HG03469 (cell line): ENCODE measurements at regions not wholly inside any gene's neighbourhood (a gene's known extent, or its start where the extent isn't known, plus 50 kb on each side); places are given as distances from the start of the nearest gene placed in this dataset.

Experiments
- ATAC-seq: cut with Tn5 transposase; IDR thresholded peaks from one replicate; pipeline ENCODE4 v1.9.1; 2021; ENCODE audit warnings: mild to moderate bottlenecking, moderate library complexity, moderate number of reproducible peaks; ENCODE audit not compliant: unreplicated experiment

- ATAC-seq: peak; percentile 95
Observed at GRCh38 chr3:140816372-140817195, 125.1 kb upstream of the SLC25A36 start.

DNA sequence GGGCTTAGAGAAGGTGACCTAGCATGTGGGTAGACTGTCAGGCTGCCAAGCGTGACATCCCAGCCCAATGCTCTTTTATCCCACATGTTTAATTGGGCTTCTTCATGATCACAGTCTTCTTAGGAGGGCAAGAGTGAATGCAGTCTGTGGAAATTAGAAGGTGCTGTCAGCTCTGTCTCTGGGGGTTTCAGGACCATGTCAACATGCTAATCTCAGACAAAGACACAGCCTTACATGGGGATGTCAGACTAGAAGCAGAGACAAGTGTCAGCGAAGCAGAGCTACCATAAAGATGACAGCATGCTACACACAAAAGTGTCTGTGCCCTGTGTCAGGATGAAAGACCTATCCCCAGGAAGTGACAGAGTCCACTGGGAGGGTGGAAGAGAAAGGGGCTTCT, 120.1 kb upstream of the SLC25A36 start:
- ATAC-seq: no peak

GRCh38 chr3:140822401-140823047, 119.1 kb upstream of the SLC25A36 start:
- ATAC-seq: no peak

DNA sequence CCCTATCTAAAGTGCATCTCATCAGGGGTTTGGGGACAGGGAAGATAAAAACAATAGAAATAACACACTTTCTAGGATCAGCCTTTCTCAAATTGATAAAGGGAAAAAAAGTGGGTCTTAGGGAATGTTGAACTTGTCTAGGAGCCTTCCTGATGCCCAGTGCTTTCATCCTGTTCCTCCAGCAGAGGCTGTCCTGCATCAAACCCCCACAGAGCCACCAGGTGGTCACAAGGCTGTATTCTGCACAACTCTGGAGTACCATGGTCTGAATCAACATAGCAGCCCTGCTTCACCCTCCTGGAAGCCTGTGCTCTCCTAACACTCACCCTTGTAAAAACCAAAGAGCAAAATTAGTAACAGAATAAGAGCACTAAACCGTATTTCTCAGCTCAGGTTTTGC, 118.5 kb upstream of the SLC25A36 start:
- no peak for ATAC-seq

DNA sequence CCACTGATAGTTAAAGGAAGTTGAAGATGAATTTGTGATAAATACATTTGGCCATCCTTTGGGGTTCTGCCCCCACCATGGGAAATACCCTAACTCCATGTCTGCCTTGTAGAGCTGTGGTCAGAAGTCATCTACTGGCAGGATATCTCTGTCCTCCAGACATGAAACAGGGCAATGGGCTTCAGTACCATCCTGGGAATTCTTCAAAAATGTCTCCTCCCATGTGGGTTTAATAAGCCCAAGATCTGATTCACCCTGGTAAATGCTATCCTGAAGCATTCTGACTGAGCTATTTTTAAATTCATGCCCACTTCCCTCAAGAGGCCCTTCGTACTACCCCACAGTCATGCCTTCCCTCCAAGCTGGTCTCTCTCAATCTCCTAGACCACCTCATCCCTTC, 113.7 kb upstream of the SLC25A36 start:
- no peak for ATAC-seq

- no peak for ATAC-seq
Observed at GRCh38 chr3:140828585-140828984, 113.1 kb upstream of the SLC25A36 start.

GRCh38 chr3:140829796-140830195, 111.8 kb upstream of the SLC25A36 start:
- ATAC-seq: no peak

GRCh38 chr3:140830391-140830790, 111.2 kb upstream of the SLC25A36 start:
- ATAC-seq: no peak

GRCh38 chr3:140832883-140833282, 108.8 kb upstream of the SLC25A36 start:
- ATAC-seq: no peak

DNA sequence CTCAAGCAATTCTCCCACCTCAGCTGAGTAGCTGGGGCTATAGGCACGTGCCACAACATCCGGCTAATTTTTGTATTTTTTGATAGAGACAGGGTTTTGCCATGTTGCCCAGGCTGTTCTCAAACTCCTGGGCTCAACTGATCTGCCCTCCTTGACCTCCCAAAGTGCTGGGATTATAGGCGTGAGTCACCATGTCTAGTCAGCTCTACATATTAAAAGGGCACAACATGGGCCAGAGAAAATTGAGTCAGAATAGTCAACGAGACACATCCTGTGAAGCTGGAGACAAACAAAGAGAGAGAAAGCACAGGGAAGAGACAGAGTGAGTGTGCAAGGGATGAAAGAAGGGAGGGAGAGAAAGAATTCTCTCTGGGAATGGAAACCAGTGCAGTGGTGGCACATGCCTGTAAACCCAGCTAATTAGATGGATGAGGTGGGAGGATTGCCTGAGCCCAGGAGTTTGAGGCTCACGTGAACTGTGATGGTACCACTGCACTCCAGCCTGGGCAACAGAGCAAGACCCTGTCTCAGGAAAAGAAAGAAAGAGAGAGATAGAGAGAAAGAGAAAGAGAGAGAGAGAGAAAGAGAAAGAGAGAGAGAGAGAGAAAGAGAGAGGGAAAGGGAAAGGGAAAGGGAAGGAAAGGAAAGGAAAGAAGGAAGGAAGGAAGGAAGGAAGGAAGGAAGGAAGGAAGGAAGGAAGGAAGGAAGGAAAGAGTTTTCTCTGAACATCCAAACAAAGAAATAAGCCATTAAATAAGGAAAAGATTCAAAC, 107.2 kb upstream of the SLC25A36 start:
- no peak for ATAC-seq

- ATAC-seq: peak; percentile 94
Observed at GRCh38 chr3:140842984-140843649, 98.5 kb upstream of the SLC25A36 start.

- no peak for ATAC-seq
Observed at GRCh38 chr3:140843656-140844055, 98.0 kb upstream of the SLC25A36 start.

GRCh38 chr3:140844072-140844471, 97.6 kb upstream of the SLC25A36 start:
- ATAC-seq: no peak

GRCh38 chr3:140845882-140846281, 95.8 kb upstream of the SLC25A36 start:
- no peak for ATAC-seq

GRCh38 chr3:140848666-140849065, 93.0 kb upstream of the SLC25A36 start:
- ATAC-seq: no peak

DNA sequence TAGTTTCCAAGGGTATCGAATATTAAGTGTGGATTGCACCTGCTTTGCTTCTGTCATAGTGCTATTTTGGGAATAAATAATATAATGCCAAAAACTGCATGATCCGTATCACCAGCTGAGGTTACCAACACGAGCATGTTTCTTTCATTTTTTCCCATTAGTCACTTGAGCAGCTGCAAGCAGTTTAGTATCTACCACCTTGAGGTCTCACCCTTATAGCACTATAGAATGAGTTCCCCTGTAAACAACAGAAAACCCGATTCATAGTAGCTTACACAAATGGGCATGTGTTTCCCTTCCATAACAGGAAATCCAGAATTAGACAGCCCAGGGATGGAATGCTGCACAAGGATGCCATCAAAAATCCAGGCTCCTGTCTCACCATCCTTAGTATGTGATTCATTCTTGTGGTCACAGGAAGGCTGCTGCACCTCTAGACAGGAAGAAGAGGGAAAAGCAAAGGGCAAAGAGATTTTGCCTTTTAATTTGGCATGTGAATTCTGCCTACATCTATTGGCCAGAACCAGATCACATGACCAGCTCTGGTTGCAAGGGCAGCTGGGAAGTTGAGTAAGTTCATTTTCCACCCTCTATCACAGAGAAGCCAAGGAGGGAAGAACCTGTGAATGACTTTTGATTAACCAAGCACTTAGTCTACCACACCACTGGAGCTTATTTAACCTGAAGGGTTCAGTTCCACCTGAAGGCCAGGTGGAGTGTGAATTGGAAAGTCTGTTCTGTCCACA, 91.3 kb upstream of the SLC25A36 start:
- ATAC-seq: no peak

- no peak for ATAC-seq
Observed at GRCh38 chr3:140854961-140855360, 86.7 kb upstream of the SLC25A36 start.

- ATAC-seq: no peak
Observed at GRCh38 chr3:140856905-140857304, 84.7 kb upstream of the SLC25A36 start.

DNA sequence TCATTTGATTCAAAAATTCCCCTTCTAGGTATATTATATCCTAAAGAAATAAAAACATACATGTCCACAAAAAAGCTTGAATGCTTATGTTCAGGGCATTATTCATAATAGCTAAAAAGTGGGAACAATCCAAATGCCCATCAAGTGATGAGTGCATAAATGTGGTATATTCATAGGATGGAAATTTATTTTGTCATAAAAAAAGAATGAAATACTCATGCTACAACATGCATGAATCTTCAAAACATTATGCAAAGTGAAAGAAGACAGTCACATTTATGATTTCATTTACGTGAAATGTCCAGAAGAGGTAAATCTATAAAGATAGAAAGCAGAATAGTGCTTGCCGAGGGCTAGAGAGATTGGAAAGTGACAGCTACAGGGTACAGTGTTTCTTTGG, 83.6 kb upstream of the SLC25A36 start:
- no peak for ATAC-seq

DNA sequence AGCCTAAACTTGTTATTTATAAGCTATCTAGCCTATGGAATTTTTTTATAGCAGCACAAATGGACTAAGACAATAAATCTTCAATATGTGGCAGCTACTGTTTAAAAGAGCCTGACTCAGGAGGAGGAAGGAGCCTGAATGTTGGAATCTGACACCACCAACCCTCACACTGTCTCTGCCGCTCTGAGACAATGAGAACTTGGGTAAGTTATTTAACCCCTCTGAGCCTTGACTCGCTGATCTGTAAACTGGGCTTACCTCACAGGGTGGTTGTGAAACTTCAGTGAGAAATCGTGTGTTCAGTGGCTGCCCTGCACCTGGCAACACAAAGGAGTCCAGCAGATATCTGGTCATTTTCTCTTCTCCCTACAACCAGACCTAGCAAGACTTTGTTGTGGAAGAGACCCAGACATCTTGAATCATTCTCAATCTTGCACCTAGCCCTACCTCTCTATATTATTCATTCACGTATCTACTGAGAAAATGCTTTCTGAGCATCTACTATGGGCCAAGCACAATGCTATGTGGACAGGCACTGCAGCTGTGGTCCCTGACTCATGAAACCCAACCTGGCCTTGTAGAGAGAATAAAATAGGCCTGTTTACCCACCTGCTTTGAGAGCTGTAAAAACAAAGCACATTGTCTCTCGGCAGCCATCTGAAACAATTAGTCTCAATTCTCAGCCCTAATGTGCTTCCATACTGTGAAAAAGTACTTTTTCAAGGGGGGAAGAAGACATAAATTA, 81.9 kb upstream of the SLC25A36 start:
- no peak for ATAC-seq
